ENCODE measurements at regions not wholly inside any gene's neighbourhood (a gene's known extent, or its start where the extent isn't known, plus 50 kb on each side); places are given as distances from the start of the nearest gene placed in this dataset.

DNA sequence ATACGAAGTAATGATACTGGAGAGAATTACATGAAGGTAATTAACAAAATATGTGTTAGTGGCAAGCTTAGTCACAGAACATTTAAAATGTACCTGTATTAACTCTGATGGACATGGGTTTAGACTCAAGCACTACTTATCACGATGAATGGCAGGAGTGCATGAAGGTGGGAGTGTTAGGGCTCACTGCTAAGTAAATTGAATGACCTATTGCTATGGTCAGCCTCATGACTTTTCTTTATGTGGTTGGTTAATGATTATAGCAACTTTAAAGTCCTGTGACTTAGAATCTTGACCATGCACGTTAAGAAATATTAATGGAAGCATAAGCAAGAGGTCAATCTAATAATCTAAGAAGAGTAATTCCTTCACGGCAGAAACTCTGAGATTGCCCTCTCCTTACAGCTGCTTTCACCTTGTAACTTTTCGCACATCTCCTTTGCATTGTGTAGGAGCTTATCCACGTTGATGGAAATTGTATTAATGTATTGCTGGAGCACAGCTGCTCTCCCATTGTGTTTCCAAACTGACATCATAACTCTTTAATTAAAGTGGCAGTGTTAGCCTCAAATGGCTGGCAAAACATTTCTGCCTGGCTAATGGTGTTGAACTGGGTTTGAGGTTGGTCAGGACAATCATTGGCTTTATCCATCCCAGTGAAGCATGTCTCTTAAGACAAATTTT, 114.5 kb downstream of the RXFP2 start:
- DNase-seq, result no peak

DNA sequence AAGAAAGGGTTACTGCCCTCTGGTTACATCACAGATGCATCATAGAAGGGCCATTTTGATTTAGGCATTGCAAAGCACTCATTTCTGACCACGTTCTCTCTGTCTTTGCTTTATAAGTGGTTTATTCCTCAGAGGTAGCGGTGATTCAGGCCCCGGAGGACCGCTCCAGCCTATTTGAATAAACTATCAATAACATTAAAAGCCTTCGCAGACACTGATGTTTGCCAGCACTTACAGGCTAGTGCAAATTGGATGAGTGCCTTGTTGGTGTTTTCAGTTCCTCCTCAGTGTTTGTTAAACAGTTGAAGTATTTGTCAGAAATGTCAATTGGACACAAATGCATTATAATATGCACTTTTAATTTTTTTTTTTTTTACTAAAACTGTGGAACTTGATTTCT, 120.2 kb downstream of the RXFP2 start:
- peak; percentile 13 for DNase-seq

DNA sequence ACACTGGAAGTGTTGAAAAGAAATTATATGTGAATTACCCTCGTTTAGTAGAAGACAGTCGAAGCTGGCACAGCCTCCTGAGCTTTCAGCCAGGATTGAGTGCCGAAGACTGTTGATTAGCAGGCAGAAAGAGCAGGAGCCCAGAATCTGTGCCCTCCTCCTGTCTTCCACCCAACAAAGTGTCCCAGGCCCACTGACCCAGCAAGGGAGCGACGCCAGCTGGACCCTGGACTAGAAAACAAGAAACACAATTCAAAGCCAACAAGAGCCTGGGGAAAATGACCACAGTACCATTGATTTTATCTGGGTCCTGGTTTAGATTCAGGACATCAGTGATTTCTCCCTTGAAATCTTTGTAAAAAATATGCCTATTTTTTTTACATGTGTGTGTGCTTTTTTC, 120.7 kb downstream of the RXFP2 start:
- DNase-seq, result no peak

DNA sequence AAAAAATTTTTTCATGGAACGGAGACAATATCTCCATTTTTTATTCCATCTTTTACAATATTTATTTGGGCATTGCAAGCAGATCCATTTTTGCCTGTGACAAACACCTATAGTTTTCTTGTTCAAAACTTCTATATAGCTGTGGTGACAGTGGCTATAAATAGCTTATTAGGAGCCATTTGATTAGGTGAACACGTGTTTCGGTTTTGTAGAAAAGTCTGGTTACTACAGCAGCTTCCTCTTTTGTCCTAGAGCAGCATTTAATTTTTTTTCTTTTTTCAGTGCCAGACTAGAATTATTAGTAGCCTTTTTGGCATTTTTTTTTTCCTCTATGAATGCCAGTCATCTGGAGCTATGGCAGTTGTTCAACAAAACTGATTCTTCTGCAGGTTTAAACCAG, 123.5 kb downstream of the RXFP2 start:
- no peak for DNase-seq

DNA sequence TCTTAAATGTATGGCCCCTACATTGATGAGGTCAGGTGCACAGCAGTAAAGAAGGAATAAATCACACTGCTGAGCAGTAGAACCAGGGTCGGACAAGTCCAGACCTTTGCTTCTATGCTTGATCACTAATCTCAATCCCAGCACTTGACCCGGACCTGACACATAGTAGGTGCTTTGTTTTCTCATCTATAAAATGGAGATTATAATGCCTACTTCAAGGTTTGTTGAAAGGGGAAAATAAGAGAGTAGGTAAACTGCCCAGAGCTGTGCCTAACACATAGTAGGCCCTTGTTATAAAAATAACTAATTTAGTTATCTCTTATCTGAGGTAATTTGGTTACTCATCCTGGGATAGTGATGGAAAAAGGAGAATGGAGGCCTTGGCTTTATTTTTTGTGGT, 125.0 kb downstream of the RXFP2 start:
- DNase-seq, result no peak

DNA sequence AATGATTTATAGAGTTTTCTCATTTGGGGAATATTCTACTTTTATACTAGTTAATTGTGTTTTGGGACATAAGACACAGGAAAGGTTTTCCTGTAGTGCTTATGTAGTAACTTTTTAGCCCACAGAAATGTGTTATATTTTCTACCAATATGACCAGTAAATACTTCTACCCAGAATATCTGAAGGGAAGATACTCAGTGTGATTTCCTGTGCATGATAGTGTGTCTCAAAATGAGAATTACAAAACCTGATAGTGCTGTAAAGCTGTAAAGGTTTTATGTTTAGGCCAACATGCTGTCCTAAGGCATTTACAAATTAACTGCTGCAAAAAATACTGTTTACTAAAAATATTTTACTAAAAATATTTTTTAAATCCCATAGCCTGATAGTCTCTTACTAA, 126.8 kb downstream of the RXFP2 start:
- DNase-seq, result no peak

DNA sequence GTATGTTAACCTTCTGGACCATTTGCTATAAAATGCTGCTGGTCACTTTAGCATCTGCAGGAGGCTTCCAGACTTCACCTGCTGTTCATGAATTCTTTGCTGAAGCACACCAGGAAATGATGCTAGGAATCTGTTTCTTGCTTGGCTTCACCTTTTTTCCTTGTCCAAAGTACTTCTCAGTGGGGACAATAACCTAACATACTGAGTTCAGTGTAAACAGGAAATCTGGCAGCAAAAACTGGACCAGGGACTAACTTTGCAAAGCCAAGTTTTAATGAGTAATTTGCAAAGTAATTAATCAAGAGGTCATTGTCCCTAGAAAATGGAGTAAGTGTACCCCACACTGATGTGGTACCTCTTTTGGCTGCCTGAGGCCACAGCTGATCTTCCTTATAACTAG, 128.4 kb downstream of the RXFP2 start:
- DNase-seq, result no peak

DNA sequence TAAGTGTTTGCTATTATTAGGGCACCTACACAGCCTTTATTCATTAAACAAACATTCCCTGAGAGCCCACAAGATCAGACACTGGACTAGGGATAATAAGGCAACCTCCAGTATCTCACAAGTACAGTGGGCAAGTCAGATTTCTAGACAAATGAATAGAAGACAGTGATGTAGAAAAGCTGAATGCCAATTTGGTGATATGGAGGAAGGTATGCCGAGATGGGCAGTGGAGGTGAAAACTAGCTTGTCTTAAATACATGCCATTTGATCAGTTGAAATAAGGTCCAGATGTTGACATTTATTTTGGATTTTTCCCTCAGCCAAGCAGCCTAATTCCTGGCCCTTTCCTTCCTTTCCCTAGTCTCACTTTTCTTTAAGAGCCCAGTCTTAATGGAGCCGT, 130.3 kb downstream of the RXFP2 start:
- no peak for DNase-seq

DNA sequence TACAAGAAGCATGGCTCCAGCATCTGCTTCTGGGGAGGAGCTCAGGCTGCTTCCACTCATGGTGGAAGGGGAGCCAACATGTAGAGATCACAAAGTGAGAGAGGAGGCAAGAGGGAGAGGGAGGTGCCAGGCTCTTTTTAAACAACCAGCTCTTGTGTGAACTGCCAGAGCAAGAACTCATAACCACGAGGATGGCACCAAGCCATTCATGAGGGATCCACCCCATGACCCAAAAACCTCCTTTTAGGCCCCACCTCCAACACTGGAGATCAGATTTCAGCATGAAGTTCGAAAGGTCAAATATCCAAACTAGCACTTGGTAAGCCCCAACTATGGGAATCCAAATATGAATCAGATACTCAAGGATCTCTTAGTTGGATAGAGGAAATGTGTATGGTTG, 131.2 kb downstream of the RXFP2 start:
- no peak for DNase-seq

DNA sequence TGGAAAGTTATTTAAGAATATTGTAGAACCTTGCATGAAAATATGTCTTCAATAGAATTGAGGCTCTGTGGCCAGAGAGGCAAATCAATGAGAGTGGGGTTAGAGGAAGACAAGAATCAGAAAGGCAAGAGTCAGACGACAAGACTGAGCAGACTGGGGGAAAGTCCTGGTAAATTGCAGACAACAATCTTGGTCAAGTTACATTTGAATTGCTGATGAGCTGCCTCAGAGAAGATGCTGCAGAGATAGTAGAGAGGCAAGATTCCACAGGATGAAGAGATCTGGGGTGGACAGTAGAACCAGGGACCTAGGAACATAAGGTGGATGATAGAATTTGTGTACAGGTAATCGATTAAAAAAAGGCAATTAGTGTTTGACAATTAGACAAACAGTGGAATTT, 133.8 kb downstream of the RXFP2 start:
- no peak for DNase-seq

DNA sequence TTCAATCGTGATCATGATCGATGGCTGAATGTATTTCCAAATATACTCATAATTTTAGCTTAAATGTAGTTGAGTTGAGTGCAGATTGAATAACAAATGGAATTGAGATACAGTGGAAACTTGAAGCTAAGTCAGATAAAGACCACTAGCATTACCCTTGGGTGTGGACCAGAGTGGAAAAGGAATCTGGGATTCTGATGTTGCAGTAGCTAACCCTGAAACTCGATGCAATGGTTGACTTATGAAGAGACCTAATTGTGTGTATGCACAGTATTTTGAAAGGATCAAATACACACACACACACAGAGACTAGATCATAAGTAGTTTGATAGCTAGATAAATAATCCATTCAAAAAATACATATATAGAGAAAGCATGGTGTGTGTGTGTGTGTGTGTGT, 135.8 kb downstream of the RXFP2 start:
- DNase-seq, result no peak

DNA sequence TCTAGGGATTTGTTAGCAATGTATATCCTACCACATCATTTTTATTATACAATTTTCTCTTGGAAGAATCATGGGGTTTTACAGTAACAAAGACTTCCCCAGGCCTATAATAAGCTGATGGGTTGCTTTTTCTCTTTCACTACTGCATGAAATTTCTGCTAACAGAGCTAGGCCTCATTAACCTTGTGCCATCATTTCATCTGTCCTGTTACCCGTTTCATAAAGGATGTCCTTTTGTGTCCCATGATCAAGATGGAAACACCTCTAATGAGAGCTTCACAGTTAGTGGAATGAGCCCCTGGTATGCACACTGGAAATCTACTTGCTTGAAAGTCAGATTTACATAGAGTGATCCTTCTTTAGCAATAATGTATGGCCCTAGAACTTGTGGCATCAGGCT, 138.7 kb downstream of the RXFP2 start:
- no peak for DNase-seq

DNA sequence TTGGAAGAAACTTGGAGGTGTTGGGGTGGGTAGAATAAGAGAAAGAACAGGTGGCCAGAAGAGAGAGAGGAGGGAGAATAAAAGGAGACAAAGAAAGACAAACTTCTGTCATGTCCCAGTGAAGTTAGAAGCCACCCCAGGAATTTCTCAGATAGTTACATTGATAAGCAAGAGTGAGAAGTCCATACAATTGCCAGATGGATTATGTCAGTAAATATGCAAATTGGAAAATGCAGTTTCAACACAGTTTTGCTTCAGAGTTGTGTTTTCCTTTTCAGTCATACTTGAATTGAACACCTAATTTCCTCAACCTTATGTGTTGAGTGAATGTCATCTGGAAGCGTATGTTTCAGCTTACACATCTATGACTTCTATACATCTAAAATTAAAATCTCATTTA, 139.2 kb downstream of the RXFP2 start:
- no peak for DNase-seq

DNA sequence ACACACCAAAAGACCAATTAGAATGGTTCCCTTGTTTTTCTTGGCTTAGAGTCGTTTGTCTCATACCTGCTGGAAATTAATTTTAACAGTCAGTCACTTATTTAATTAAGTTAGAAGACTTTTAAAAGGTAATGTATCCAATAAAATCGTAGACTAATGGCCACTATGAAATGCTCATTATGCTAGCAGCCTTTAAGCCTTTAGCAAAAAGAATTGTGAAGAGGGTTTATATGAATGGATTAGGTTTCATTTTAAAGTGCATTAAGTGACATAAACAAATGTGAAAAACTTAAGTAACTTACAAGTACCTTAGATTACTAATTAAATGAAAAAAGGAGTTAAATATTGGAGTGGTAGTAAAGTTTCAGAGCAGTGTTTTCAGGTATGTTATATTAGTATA, 139.6 kb downstream of the RXFP2 start:
- DNase-seq, result no peak

DNA sequence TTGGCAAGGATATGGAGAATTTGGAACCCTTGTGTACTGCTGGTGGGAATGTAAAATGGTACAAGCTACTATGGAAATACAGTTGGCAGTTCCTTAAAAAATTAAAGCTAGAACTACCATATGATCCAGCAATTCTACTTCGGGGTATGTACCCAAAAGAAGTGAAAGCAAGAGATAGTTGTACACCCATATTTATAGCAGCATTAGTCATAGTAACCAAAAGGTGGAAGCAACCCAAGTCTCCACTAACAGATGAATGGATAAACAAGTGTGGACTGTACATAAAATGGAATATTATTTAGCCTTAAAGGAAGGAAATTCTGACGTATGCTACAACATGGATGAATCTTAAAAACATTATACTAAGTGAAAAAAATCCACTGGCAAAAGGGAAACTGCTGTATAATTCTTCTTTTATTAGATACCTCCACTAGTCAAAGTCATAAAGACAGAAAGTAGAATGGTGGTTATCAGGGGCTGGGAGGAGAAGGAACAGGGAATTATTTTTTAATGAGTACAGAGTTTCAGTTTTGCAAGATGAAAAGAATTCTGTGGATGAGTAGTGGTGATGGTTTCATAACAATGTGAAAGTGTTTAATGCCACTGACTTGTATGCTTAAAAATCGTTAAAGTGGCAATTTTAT, 141.6 kb downstream of the RXFP2 start:
- no peak for DNase-seq

DNA sequence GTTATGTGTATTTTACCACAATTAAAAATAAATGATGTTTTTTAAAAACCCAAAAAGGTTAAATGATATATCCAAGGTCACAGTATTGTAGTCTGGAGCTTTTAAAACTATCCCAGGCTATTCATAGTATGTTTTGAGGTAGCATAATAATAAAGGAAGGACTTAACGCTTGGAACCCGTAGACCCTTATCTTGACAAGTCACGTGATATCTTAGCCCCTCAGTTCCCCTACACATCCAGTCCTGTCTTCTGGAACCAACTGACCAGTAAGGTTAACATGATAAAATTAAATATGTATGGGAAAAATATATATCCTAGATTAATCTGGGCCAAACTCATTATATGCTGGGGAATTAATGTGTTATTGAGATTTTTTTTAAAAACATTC, 142.2 kb downstream of the RXFP2 start:
- no peak for DNase-seq

DNA sequence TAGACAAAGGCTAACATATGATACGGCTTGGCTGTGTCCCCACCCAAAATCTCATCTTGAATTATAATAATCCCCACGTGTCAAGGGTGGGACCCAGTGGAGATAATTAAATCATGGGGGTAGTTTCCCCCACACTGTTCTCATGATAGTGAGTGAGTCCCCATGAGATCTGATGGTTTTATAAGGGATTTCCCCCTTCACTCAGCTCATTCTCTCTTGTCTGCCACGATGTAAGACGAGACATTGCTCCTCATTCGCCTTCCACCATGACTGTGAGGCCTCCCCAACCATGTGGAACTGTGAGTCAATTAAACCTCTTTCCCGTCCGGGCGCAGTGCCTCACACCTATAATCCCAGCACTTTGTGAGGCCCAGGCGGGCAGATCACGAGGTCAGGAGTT, 143.5 kb downstream of the RXFP2 start:
- no peak for DNase-seq

DNA sequence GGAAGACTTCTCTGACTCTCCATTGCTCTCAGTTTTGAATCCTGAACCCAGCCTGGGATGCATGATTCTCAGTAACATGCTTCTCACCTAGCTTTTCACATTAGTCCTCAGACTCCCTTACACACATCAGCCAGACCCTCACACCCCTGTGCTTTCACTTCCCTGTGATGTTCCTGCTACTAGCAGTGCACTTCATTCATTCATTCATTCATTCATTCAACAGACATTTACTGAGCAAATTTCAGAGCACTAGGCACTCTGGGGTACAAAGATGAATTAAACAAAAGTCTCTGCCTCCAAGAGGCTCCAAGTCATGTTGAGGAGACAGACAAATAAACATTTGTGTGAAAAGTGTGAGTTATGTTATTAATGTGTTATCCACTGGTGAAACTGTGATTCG, 145.2 kb downstream of the RXFP2 start:
- DNase-seq, result no peak

DNA sequence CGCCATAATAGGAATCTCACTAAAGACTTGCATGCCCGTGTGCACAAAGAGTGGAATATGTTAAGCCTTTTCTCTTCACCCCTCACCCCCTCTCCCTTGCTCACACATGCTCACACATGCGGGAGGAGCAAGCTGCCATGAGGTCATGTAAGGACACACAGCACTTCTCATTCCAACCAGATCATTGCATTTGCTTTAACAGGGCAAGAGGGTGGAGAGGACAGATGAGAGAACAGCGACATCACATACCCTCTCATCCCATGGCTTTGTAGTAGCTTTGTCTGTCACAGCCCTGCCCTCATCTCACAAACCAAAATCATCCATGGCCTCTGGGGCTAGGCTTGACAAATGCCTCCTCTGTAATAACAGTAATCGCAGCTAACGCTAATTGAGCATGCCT, 145.6 kb upstream of the FRY start:
- no peak for DNase-seq

DNA sequence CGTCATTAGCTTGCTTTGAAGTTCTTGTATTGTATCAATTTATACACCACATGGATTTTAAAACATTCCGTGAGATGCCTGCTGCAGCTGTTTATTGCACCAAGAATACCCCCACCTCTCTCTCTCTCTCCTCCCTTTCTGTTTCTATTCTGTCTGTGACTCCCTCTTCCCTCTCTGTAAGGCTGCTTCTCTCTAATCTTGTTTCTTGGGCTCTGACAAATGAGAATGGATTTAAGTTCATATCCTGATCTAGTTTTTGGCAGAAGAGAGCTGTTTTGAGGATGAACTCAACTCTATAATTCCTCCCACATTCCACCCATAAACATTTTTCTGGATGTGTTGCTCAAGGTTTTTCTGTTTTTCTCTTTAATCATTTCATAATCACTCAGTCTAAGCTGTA, 144.3 kb upstream of the FRY start:
- DNase-seq, result no peak

DNA sequence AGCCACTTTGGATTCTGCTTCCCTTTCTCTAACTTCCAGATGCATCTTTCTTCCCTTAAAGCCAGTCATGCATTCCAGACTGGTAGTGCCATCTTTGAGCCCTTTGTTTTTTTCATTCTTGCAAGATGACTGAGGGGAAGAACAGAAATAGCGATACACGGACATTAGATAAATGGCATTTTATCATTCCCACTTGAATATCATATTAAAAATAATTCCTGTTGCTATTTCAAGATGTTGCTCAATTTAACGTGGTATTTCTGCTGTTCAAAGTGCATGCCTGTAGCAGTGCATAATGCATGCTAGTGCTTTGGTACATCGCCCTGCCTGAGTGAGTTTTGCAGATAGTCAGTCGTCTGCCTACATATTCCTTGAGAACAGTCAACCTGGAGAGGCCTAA, 140.6 kb upstream of the FRY start:
- no peak for DNase-seq

DNA sequence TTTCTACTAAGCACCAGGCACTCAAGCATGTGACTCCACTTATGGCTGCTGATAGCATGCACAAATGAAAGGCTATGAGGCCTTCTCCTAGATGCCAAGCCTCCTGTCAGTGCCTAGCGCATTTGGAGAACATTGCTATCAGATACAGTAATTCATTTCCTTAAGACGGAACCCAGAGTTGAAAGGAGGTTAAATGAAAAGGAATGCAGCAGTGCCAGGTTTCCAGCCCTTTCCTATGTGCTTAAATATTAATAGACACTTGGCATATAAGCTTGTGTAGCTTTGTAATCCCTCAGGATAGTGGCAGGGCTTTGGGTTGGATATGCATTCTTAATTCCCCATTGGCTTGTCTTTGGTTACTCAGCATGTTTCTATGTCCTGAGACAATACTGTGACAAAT, 140.1 kb upstream of the FRY start:
- no peak for DNase-seq

DNA sequence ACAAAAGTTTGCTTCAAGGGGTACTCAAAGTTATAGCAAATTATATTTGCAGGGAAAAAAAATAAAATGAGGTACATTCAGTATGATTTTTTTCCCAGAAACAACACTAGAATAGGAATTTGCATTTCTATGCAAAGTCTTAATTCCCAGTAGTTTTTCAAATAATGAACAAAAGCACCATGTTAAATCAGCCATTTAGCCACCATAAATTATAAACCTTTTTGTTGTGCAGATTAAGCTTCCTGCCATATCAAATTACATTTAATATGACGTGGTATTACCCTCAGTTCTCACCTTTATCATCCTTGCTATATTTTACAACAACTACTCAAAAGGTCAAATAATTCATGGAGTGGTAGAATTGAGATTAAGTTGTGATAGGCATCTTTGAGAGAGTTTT, 136.6 kb upstream of the FRY start:
- DNase-seq, result no peak

DNA sequence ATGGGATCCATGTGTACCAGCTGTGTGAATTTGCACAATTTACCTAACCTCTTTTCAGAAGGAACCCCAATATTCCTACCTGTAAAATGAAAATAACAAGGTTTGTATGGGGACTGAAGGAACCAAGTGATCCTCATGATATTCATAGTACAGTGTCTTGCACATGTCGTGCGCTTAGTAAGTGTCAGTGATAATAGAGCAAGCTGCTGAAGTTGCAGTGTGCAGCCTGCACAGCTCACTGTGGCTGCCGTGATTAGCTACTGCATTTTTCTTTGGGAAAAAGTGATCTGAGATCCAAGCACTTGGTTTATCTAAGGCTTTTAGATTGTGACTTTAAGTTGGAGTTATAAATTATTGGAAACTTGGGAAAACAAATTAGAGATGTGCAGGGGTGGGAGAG, 135.9 kb upstream of the FRY start:
- no peak for DNase-seq

DNA sequence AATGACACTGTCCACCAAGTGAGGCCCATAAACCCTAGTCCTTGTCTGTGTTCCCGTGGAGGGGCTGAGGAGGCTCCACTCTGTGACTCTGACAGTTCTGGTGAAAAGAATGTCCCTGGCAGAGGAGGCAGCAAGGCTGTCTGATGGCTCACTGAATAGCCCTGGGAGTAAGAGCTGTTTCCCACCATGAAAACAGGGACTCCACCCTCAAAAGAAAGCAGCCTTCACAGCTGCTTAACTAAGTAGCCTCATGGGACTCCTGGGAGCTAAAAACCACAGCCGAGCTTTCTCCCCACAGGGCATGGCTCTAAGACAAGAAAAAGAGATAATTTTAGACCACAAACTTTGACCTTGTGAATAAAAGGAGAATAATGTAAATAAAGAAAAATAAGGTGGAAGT, 135.1 kb upstream of the FRY start:
- no peak for DNase-seq
